Muscle of leg (tissue), 3 donors: ENCODE measurements at regions not wholly inside any gene's neighbourhood (a gene's known extent, or its start where the extent isn't known, plus 50 kb on each side); places are given as distances from the start of the nearest gene placed in this dataset.

Experiments
- DNase-seq: peaks from one replicate; pipeline ENCODE4 v3.0.0; 2013
- H3K27ac ChIP-seq: one replicate; pipeline ENCODE4 v1.5.1; 2013; ENCODE audit warnings: mild to moderate bottlenecking, low read length, control low read depth
- H3K27me3 ChIP-seq: one replicate; pipeline ENCODE4 v1.6.1; 2013; ENCODE audit warnings: low read length; ENCODE audit not compliant: control insufficient read depth, insufficient read depth
- H3K36me3 ChIP-seq: one replicate; pipeline ENCODE4 v1.6.1; 2013; ENCODE audit warnings: low read length; ENCODE audit not compliant: control insufficient read depth, insufficient read depth
- H3K4me1 ChIP-seq: one replicate; pipeline ENCODE4 v1.6.1; 2013; ENCODE audit warnings: low read length; ENCODE audit not compliant: control insufficient read depth, insufficient read depth
- H3K4me3 ChIP-seq: one replicate; pipeline ENCODE4 v1.5.1; 2013; ENCODE audit warnings: low read length, control low read depth
- H3K9me3 ChIP-seq: replicated peaks from 2 replicates; pipeline ENCODE4 v1.6.1; 2013; ENCODE audit warnings: low read depth, low read length; ENCODE audit not compliant: control insufficient read depth
- WGBS: methylation state at CpG from one replicate; pipeline ENCODE4 v1.1.5; 2013; ENCODE audit warnings: missing lambda C conversion rate; ENCODE audit not compliant: insufficient coverage; 5-methylcytosine and 5-hydroxymethylcytosine counted together

- no peak overlapping the region for H3K27ac ChIP-seq
- no peaks in the 10 kb centered on the region for H3K9me3 ChIP-seq
- no peaks in the 10 kb centered on the region for H3K36me3 ChIP-seq
- peaks cover 5% of the 10 kb centered on the region for H3K4me1 ChIP-seq
- H3K27me3 ChIP-seq, result no peaks in the 10 kb centered on the region
- WGBS, result 13% methylated on average over 2 of the region's 2 CpGs
- DNase-seq, result peak; percentile 77
- no peak overlapping the region for H3K4me3 ChIP-seq
Observed at GRCh38 chr11:86749821-86750401, 50.4 kb upstream of the PRSS23 start.

DNA sequence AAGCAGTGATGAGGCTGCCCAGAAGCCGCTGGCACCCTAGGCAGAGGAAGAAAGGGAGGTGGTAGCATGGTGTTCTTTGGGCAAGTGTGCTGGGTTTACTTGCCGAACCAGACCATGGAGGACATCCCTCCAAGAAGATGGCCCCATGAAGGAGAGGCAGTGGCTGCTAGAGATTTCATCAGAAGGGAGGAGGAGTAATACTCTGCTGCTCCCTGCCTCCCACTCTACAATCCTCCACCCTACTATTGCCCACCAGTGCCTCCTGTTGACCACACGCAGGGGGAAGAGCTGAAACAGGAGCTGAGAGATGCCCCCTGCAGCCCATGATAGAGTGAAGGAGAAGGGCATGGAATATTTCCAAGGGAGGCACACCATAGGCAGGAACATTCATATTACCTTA, 51.0 kb upstream of the PRSS23 start:
- Histone ChIP-seq H3K4me1 (peaks cover 5% of the 10 kb centered on the region), H3K36me3 (no peaks in the 10 kb centered on the region), H3K9me3 (no peaks in the 10 kb centered on the region), H3K4me3 (no peak overlapping the region), H3K27me3 (no peaks in the 10 kb centered on the region), H3K27ac (no peak overlapping the region)
- WGBS, result 100% methylated on average over 1 of the region's 3 CpGs
- no peak for DNase-seq

GRCh38 chr11:86748296-86748695, 52.0 kb upstream of the PRSS23 start:
- Histone ChIP-seq H3K27ac (no peak overlapping the region), H3K4me1 (peaks cover 5% of the 10 kb centered on the region), H3K36me3 (no peaks in the 10 kb centered on the region), H3K9me3 (no peaks in the 10 kb centered on the region), H3K4me3 (no peak overlapping the region), H3K27me3 (no peaks in the 10 kb centered on the region)
- no peak for DNase-seq
- 78% methylated on average over 2 of the region's 4 CpGs for WGBS

DNA sequence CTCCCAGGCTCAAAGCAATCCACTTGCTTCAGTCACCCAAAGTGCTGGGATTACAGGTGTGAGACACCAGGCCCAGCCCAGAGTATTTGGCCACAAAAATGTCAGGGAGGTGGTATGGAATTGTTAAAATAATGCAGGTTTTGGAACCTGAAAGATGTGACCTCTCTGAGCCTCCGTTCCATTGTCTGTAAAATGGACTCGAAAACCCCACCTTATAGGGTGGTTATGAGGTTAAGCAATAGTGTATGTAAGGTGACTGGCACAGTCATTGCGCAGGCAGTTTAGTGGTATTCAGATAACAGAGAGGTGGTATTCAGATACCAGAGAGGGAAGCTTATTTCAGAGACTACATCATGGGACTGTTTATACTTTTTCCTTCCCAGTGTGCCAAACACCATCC, 52.5 kb upstream of the PRSS23 start:
- H3K27me3 ChIP-seq, result no peaks in the 10 kb centered on the region
- no peak overlapping the region for H3K27ac ChIP-seq
- no peaks in the 10 kb centered on the region for H3K36me3 ChIP-seq
- peaks cover 5% of the 10 kb centered on the region for H3K4me1 ChIP-seq
- no peaks in the 10 kb centered on the region for H3K9me3 ChIP-seq
- no peak for DNase-seq
- no peak overlapping the region for H3K4me3 ChIP-seq
- WGBS, result no CpG with 5 or more reads among the region's 3 CpGs

GRCh38 chr11:86746514-86746913, 53.8 kb upstream of the PRSS23 start:
- peaks cover 8% of the 10 kb centered on the region for H3K4me1 ChIP-seq
- no peaks in the 10 kb centered on the region for H3K9me3 ChIP-seq
- DNase-seq, result peak; percentile 39
- no peaks in the 10 kb centered on the region for H3K27me3 ChIP-seq
- H3K4me3 ChIP-seq, result no peak overlapping the region
- H3K27ac ChIP-seq, result no peak overlapping the region
- H3K36me3 ChIP-seq, result no peaks in the 10 kb centered on the region
- 43% methylated on average over 2 of the region's 3 CpGs for WGBS

DNA sequence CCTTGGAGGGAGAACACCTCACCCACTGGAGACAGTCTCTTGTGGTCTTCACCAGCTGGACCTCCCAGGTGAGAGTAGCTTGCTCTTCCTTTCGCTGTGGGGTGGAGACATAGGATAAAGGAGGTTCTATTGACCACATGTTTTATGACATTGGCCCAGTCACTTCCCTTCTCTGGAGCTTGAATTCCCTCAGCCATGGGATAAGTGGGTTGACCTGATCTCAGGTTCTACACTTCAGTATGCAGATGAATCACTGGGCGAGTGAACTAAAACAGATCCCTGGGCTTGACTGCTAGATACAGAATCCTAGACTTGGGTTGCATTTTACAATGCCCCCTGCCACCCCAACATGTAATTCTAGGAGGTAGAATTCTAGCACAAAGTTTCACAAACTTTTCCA, 54.8 kb upstream of the PRSS23 start:
- DNase-seq, result no peak
- H3K27me3 ChIP-seq, result no peaks in the 10 kb centered on the region
- no peaks in the 10 kb centered on the region for H3K9me3 ChIP-seq
- peaks cover 17% of the 10 kb centered on the region for H3K4me1 ChIP-seq
- H3K4me3 ChIP-seq, result no peak overlapping the region
- WGBS, result no CpG with 5 or more reads among the region's 2 CpGs
- no peaks in the 10 kb centered on the region for H3K36me3 ChIP-seq
- no peak overlapping the region for H3K27ac ChIP-seq

DNA sequence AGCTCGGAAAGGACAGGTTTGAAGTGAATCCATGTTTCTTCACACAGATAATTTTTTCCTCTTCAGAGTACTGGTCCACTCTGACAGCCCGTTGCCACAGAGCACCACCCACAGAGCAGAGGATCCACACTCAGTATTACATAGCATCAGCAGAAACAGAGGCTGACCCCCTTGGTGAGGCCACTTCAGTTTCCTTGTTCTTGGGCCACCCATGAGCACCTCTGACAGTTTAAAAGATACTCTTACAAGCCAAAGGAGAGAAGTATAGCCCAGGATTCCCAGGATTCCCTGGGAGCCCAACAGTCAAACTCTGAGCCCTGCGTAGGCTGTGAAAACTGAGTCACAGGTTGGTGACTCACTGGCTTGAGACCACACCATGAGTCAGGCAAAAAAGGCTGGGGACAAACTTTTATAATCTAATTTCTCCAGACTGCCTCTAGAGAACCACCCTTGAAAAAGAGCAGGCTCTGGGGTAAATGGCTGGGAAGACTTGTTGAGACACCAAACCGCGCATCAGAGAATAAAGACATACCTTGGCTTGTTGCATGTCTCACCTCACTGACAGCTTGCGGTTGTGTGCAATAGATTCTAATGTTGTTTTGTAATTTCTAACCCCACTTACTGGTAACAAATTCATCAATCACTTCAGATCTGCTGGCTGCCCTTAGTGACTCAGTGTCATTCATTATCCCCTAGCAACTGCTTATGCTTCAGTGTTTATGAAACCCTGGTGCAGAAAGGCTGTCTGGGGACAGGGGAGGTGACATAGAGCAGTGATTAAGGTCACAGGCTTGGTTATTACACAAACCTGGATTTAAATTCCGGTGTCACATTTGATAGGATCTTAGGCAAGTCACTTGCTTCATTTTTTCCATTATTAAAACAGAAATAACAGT, 56.9 kb upstream of the PRSS23 start:
- Histone ChIP-seq H3K9me3 (no peaks in the 10 kb centered on the region), H3K27me3 (no peaks in the 10 kb centered on the region), H3K4me1 (peaks cover 21% of the 10 kb centered on the region), H3K36me3 (no peaks in the 10 kb centered on the region), H3K27ac (no peak overlapping the region), H3K4me3 (no peak overlapping the region)
- WGBS, result 40% methylated on average over 1 of the region's 7 CpGs
- no peak for DNase-seq

- Histone ChIP-seq H3K9me3 (no peaks in the 10 kb centered on the region), H3K27me3 (no peaks in the 10 kb centered on the region), H3K4me3 (no peak overlapping the region), H3K27ac (no peak overlapping the region), H3K36me3 (no peaks in the 10 kb centered on the region), H3K4me1 (peaks cover 25% of the 10 kb centered on the region)
- WGBS, result 91% methylated on average over 6 of the region's 6 CpGs
- no peak for DNase-seq
Observed at GRCh38 chr11:86741839-86742805, 58.2 kb upstream of the PRSS23 start.

- Histone ChIP-seq H3K9me3 (no peaks in the 10 kb centered on the region), H3K27ac (peak overlapping the region; percentile 76), H3K36me3 (no peaks in the 10 kb centered on the region), H3K27me3 (no peaks in the 10 kb centered on the region), H3K4me3 (no peak overlapping the region), H3K4me1 (peaks cover 21% of the 10 kb centered on the region)
- no peak for DNase-seq
Observed at GRCh38 chr11:86741484-86741835, 58.9 kb upstream of the PRSS23 start.
